Glutamatergic neuron (in vitro differentiated cells): ENCODE measurements at regions not wholly inside any gene's neighbourhood (a gene's known extent, or its start where the extent isn't known, plus 50 kb on each side); places are given as distances from the start of the nearest gene placed in this dataset.

Source experiments
- DNase-seq: peaks from one replicate; pipeline ENCODE4 v3.0.0; 2022
- H3K27ac Mint-ChIP-seq: one replicate; pipeline ENCODE4 v1.8.0; 2020; ENCODE audit warnings: mild to moderate bottlenecking, mixed read lengths, inconsistent platforms; ENCODE audit not compliant: unreplicated experiment
- H3K27me3 Mint-ChIP-seq: one replicate; pipeline ENCODE4 v1.8.0; 2020; ENCODE audit warnings: mild to moderate bottlenecking, moderate library complexity, mixed read lengths, inconsistent platforms; ENCODE audit not compliant: unreplicated experiment
- H3K36me3 Mint-ChIP-seq: one replicate; pipeline ENCODE4 v1.8.0; 2020; ENCODE audit warnings: mild to moderate bottlenecking, mixed read lengths, inconsistent platforms; ENCODE audit not compliant: unreplicated experiment
- H3K4me1 Mint-ChIP-seq: one replicate; pipeline ENCODE4 v1.8.0; 2020; ENCODE audit warnings: mild to moderate bottlenecking, low read depth, mixed read lengths, inconsistent platforms; ENCODE audit not compliant: unreplicated experiment
- H3K4me3 Mint-ChIP-seq: one replicate; pipeline ENCODE4 v1.8.0; 2020; ENCODE audit warnings: mild to moderate bottlenecking, mixed read lengths, inconsistent platforms; ENCODE audit not compliant: unreplicated experiment
- H3K9me3 Mint-ChIP-seq: one replicate; pipeline ENCODE4 v1.8.0; 2020; ENCODE audit warnings: mild to moderate bottlenecking, moderate library complexity, mixed read lengths, inconsistent platforms; ENCODE audit not compliant: unreplicated experiment
- TF ChIP-seq, protein P1 (sequence below): fragments of 200-600 bp; sonication (generic); IDR thresholded peaks from one replicate; pipeline ENCODE4 v1.5.0; 2021; ENCODE audit not compliant: partially characterized antibody, unreplicated experiment

DNA sequence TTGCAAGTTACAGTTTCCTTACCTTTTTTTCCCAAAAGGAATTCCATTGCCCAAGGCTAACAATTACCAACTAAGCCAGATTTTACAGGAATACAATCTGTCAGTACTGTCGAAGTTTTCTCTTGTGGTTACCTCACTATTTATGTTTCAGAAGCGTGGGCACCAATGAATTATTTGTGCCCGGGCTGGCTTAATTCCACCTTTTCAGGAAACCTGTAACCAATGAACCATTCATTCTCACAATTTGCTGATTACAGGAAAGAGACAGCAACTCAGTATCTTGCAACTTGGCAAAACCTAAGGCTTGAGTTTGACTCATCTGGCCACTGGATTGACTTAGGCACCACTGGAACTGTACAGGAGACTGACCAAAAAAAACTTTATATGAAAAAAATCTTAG lies 485.6 kb downstream of the INHBA start:
- Mint-ChIP-seq H3K27me3 (no peaks in the 10 kb centered on the region), H3K9me3 (no peaks in the 10 kb centered on the region), H3K36me3 (no peaks in the 10 kb centered on the region), H3K4me3 (no peak overlapping the region), H3K27ac (no peak overlapping the region), H3K4me1 (peaks cover 4% of the 10 kb centered on the region)
- TF ChIP-seq, protein P1, sequence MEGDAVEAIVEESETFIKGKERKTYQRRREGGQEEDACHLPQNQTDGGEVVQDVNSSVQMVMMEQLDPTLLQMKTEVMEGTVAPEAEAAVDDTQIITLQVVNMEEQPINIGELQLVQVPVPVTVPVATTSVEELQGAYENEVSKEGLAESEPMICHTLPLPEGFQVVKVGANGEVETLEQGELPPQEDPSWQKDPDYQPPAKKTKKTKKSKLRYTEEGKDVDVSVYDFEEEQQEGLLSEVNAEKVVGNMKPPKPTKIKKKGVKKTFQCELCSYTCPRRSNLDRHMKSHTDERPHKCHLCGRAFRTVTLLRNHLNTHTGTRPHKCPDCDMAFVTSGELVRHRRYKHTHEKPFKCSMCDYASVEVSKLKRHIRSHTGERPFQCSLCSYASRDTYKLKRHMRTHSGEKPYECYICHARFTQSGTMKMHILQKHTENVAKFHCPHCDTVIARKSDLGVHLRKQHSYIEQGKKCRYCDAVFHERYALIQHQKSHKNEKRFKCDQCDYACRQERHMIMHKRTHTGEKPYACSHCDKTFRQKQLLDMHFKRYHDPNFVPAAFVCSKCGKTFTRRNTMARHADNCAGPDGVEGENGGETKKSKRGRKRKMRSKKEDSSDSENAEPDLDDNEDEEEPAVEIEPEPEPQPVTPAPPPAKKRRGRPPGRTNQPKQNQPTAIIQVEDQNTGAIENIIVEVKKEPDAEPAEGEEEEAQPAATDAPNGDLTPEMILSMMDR, result no peak
- no peak for DNase-seq

DNA sequence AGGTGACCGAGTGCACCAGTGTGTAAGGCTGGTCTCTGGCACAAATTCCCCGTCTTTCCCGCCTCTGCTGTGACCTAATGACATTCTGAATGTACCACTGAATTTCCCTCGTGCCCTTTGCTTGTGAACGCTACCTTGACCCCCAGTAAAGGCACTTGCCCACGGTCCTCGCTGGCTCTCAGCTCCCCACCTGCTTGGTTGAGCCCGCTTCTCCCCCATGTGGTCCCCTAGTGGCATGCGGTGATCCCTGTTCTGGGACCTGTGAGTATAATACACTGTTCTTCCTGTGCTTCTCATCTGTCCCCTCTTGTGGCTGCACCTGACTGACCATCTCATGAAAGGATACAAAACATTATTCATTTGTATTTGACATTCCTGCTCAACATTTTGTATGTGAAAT lies 495.7 kb downstream of the INHBA start:
- Mint-ChIP-seq H3K27ac (no peak overlapping the region), H3K27me3 (peaks cover 2% of the 10 kb centered on the region), H3K4me1 (peaks cover 16% of the 10 kb centered on the region), H3K9me3 (peaks cover 2% of the 10 kb centered on the region), H3K36me3 (no peaks in the 10 kb centered on the region), H3K4me3 (no peak overlapping the region)
- DNase-seq, result no peak
- TF ChIP-seq, protein P1, result no peak

DNA sequence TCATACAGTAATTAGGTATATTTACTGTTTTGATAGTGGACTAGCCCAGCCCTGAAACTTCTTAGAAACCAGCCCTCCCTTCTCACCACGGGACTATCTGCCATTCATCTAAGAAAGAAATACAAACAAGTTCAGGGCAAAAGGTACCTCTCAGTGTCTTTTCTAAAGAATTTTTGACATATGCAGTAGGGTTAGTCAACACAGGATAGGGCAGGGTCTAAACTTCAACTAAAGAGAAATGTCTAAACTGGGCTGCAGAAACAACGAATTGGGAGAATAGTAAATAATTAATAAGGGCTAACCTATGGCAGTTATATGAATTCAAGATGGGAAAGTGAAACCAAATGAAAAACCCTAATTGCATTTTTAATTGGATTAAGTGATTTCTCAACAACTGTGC lies 496.6 kb downstream of the INHBA start:
- TF ChIP-seq, protein P1, result no peak
- Mint-ChIP-seq H3K4me1 (peaks cover 16% of the 10 kb centered on the region), H3K27ac (no peak overlapping the region), H3K9me3 (peaks cover 2% of the 10 kb centered on the region), H3K27me3 (peaks cover 2% of the 10 kb centered on the region), H3K4me3 (no peak overlapping the region), H3K36me3 (no peaks in the 10 kb centered on the region)
- no peak for DNase-seq

DNA sequence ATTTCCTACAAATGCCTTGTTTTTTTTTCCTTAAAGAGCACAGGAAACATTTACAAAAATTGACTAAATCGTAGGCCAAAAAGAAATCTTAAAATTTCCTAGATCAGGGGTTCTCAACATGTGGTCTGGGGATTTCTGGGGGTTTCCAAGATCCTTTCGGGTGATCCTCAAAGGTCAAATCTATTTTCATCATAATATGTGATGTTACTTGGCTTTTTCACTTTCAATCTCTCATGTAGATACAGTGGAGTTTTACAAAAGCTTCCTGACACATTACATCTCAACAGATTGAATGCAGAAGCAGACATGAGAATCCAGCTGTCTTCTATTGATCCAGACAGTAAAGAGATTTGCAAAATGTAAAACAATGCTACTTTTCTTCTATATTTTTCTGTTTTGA lies 497.3 kb downstream of the INHBA start:
- Mint-ChIP-seq H3K27ac (peak overlapping the region; percentile 90), H3K4me1 (peaks cover 16% of the 10 kb centered on the region), H3K4me3 (no peak overlapping the region), H3K27me3 (peaks cover 2% of the 10 kb centered on the region), H3K9me3 (peaks cover 2% of the 10 kb centered on the region), H3K36me3 (no peaks in the 10 kb centered on the region)
- no peak for DNase-seq
- TF ChIP-seq, protein P1, result no peak

DNA sequence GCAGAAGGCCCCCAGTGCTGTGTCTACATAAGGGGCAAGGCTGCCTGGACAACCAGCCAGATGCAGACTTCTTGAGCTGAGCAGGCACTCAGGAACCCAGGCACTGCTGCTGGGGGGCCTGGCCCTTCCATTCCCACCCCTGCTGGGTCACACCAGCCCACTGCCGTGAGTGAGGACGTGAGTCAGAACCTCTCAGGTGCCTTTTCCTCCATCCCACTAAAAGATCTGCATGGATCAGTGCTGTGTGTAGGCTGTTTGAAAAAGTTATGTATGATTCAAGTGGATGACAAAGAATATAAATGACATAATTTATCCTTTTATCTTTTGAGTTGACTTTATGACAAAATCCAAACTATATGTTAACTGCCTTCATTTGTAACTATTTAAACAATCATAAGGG lies 499.3 kb downstream of the INHBA start:
- Mint-ChIP-seq H3K36me3 (no peaks in the 10 kb centered on the region), H3K27me3 (peaks cover 2% of the 10 kb centered on the region), H3K4me1 (peaks cover 16% of the 10 kb centered on the region), H3K9me3 (peaks cover 2% of the 10 kb centered on the region), H3K27ac (no peak overlapping the region), H3K4me3 (no peak overlapping the region)
- DNase-seq, result no peak
- TF ChIP-seq, protein P1, result no peak
